Natural killer cell (primary cell): ENCODE measurements at regions not wholly inside any gene's neighbourhood (a gene's known extent, or its start where the extent isn't known, plus 50 kb on each side); places are given as distances from the start of the nearest gene placed in this dataset.

ENCODE experiments used
- ATAC-seq, 3 donors: fragments of 150-1000 bp in 2 of 3; fragments of 200-7000 bp in 1 of 3; cut with Tn5 transposase; 1 replicate in 1 of 3; 2 replicates in 2 of 3; pipeline ENCODE4 v1.10.0; 2021; ENCODE audit warnings: mild to moderate bottlenecking in 2 of 3, moderate library complexity in 2 of 3
- DNase-seq, 2 donors: peaks; one replicate each; pipeline versions ENCODE4 v3.0.0 to v3.0.0-alpha.2; 2013 to 2021; ENCODE audit warnings: mixed read lengths in 1 of 2
- H3K27ac ChIP-seq: one replicate; pipeline ENCODE4 v1.5.1; 2013; ENCODE audit warnings: mild to moderate bottlenecking, low read length
- H3K27me3 ChIP-seq: one replicate; pipeline ENCODE4 v1.6.1; 2013; ENCODE audit warnings: low read length; ENCODE audit not compliant: control insufficient read depth, insufficient read depth
- H3K36me3 ChIP-seq: one replicate; pipeline ENCODE4 v1.6.1; 2013; ENCODE audit warnings: low read length; ENCODE audit not compliant: control insufficient read depth, insufficient read depth
- H3K4me1 ChIP-seq: one replicate; pipeline ENCODE4 v1.6.1; 2013; ENCODE audit warnings: low read length; ENCODE audit not compliant: control insufficient read depth, insufficient read depth
- H3K4me3 ChIP-seq: one replicate; pipeline ENCODE4 v1.5.1; 2013; ENCODE audit warnings: low read length
- H3K9me3 ChIP-seq: one replicate; pipeline ENCODE4 v1.6.1; 2013; ENCODE audit warnings: low read length; ENCODE audit not compliant: control insufficient read depth, insufficient read depth
- H3K27ac Mint-ChIP-seq, 2 donors: one replicate each; pipeline ENCODE4 v1.8.0; 2022; ENCODE audit warnings: mild to moderate bottlenecking in 2 of 2, mixed read lengths in 2 of 2, moderate library complexity in 1 of 2
- H3K27me3 Mint-ChIP-seq, 2 donors: one replicate each; pipeline ENCODE4 v1.8.0; 2022; ENCODE audit warnings: low read depth in 2 of 2, mixed read lengths in 2 of 2
- H3K36me3 Mint-ChIP-seq: one replicate; pipeline ENCODE4 v1.8.0; 2022; ENCODE audit warnings: mixed read lengths
- H3K4me1 Mint-ChIP-seq, 2 donors: one replicate each; pipeline ENCODE4 v1.8.0; 2022; ENCODE audit warnings: mixed read lengths in 2 of 2
- H3K4me3 Mint-ChIP-seq: one replicate; pipeline ENCODE4 v1.8.0; 2022; ENCODE audit warnings: mild to moderate bottlenecking, moderate library complexity, mixed read lengths
- H3K9me3 Mint-ChIP-seq, 2 donors: one replicate each; pipeline ENCODE4 v1.8.0; 2022; ENCODE audit warnings: mixed read lengths in 2 of 2
- CTCF ChIP-seq: fragments of 200-600 bp; IDR thresholded peaks from one replicate; pipeline ENCODE4 v1.8.0; 2022; ENCODE audit warnings: antibody characterized with exemption
- WGBS: methylation state at CpG from one replicate; pipeline ENCODE4 v1.1.7; 2013; ENCODE audit warnings: missing lambda C conversion rate; ENCODE audit not compliant: insufficient coverage; 5-methylcytosine and 5-hydroxymethylcytosine counted together
- intact Hi-C: fragments of 100-400 bp; cut with micrococcal nuclease; formaldehyde crosslinking; loops from one replicate; pipeline ENCODE4 v1.14.2; 2022

GRCh38 chr3:156033428-156033827 lies 87.0 kb upstream of the KCNAB1 start:
- DNase-seq, result no peak
- Mint-ChIP-seq H3K4me3 (no peak overlapping the region), H3K27ac (no peak overlapping the region), H3K4me1 (no peaks in the 10 kb centered on the region), H3K36me3 (no peaks in the 10 kb centered on the region), H3K27me3 (peaks cover 0 to 9% of the 10 kb centered on the region in 2 donors), H3K9me3 (no peaks in the 10 kb centered on the region)
- no peak overlapping the region for H3K27ac ChIP-seq
- no peak for ATAC-seq
- no peaks in the 10 kb centered on the region for H3K4me1 ChIP-seq
- no peak for TF ChIP-seq CTCF
- 95% methylated on average over 5 of the region's 5 CpGs for WGBS
- H3K9me3 ChIP-seq, result no peaks in the 10 kb centered on the region
- intact Hi-C loops, result no loop called here
- H3K36me3 ChIP-seq, result no peaks in the 10 kb centered on the region
- no peaks in the 10 kb centered on the region for H3K27me3 ChIP-seq
- no peak overlapping the region for H3K4me3 ChIP-seq

GRCh38 chr3:156035158-156035557 lies 85.2 kb upstream of the KCNAB1 start:
- intact Hi-C loops, result no loop called here
- H3K36me3 Mint-ChIP-seq, result no peaks in the 10 kb centered on the region
- H3K27ac Mint-ChIP-seq, result no peak overlapping the region
- WGBS, result 73% methylated on average over 1 of the region's 1 CpG
- H3K27ac ChIP-seq, result no peak overlapping the region
- DNase-seq (no peak), ATAC-seq (no peak)
- H3K9me3 Mint-ChIP-seq, result no peaks in the 10 kb centered on the region
- H3K4me1 ChIP-seq, result no peaks in the 10 kb centered on the region
- no peaks in the 10 kb centered on the region for H3K36me3 ChIP-seq
- no peaks in the 10 kb centered on the region for H3K27me3 ChIP-seq
- peaks cover 0 to 9% of the 10 kb centered on the region in 2 donors for H3K27me3 Mint-ChIP-seq
- H3K4me3 Mint-ChIP-seq, result no peak overlapping the region
- no peaks in the 10 kb centered on the region for H3K9me3 ChIP-seq
- no peak for TF ChIP-seq CTCF
- H3K4me1 Mint-ChIP-seq, result no peaks in the 10 kb centered on the region
- H3K4me3 ChIP-seq, result no peak overlapping the region

GRCh38 chr3:156036258-156037053 lies 83.9 kb upstream of the KCNAB1 start:
- Histone ChIP-seq H3K4me3 (no peak overlapping the region), H3K27me3 (no peaks in the 10 kb centered on the region), H3K4me1 (no peaks in the 10 kb centered on the region), H3K36me3 (no peaks in the 10 kb centered on the region), H3K9me3 (no peaks in the 10 kb centered on the region), H3K27ac (no peak overlapping the region)
- no peak for ATAC-seq
- no peak for TF ChIP-seq CTCF
- H3K4me1 Mint-ChIP-seq, result no peaks in the 10 kb centered on the region
- intact Hi-C loops, result no loop called here
- no peaks in the 10 kb centered on the region for H3K36me3 Mint-ChIP-seq
- DNase-seq, result no peak
- H3K4me3 Mint-ChIP-seq, result no peak overlapping the region
- H3K27me3 Mint-ChIP-seq, result peaks cover 0 to 5% of the 10 kb centered on the region in 2 donors
- 84% methylated on average over 4 of the region's 6 CpGs for WGBS
- no peaks in the 10 kb centered on the region for H3K9me3 Mint-ChIP-seq
- H3K27ac Mint-ChIP-seq, result no peak overlapping the region

GRCh38 chr3:156037356-156037755 lies 83.0 kb upstream of the KCNAB1 start:
- no peak overlapping the region for H3K27ac ChIP-seq
- H3K4me1 ChIP-seq, result no peaks in the 10 kb centered on the region
- no peak overlapping the region for H3K4me3 Mint-ChIP-seq
- intact Hi-C loops, result no loop called here
- H3K27me3 ChIP-seq, result no peaks in the 10 kb centered on the region
- no peak for TF ChIP-seq CTCF
- DNase-seq, result no peak
- H3K27ac Mint-ChIP-seq, result no peak overlapping the region
- no peaks in the 10 kb centered on the region for H3K9me3 ChIP-seq
- no peaks in the 10 kb centered on the region for H3K9me3 Mint-ChIP-seq
- H3K36me3 ChIP-seq, result no peaks in the 10 kb centered on the region
- no peaks in the 10 kb centered on the region for H3K27me3 Mint-ChIP-seq
- H3K36me3 Mint-ChIP-seq, result no peaks in the 10 kb centered on the region
- no peaks in the 10 kb centered on the region for H3K4me1 Mint-ChIP-seq
- no peak overlapping the region for H3K4me3 ChIP-seq
- no peak for ATAC-seq
